Adrenal gland (tissue), 5 donors: ENCODE measurements at regions not wholly inside any gene's neighbourhood (a gene's known extent, or its start where the extent isn't known, plus 50 kb on each side); places are given as distances from the start of the nearest gene placed in this dataset.

Experiments used
- POLR2A ChIP-seq, 2 donors: fragments of 450-650 bp; IDR thresholded peaks; one replicate each; pipeline ENCODE4 v1.6.1; 2017; ENCODE audit warnings: antibody characterized with exemption in 2 of 2, mild to moderate bottlenecking in 2 of 2, moderate library complexity in 1 of 2
- TF ChIP-seq, protein P1 (sequence below), 6 experiments: fragments of 450-650 bp in 4 of 6; fragments of 200-600 bp in 2 of 6; sonication (generic) in 1 of 6; IDR thresholded peaks; 1 replicate in 5 of 6; 2 replicates in 1 of 6; pipeline versions ENCODE4 v1.5.1 to v1.8.0; 2016 to 2021; ENCODE audit warnings: antibody characterized with exemption in 6 of 6, mild to moderate bottlenecking in 2 of 6, moderate library complexity in 1 of 6
- donor health status: DM: no; HTN: no; CAD: no.

DNA sequence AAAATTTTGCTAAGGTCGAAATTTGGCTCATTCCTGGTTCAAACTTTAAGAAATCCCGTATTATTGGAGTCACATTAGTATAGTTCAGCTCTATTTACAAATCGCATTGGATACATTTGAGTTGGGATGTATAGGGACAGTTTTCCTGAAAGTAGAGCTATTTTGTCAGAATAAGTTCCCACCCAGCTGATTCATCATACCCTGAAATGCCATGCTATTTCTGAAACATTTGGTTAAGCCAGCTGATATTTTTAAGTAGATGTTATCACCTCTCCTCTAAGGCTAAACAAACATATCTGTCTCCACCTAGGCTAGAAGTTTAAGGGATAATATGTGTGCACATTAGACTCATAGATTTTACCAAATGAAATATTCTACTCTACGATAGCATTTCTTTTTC, 226.2 kb upstream of the ARGLU1 start:
- TF ChIP-seq, protein P1, sequence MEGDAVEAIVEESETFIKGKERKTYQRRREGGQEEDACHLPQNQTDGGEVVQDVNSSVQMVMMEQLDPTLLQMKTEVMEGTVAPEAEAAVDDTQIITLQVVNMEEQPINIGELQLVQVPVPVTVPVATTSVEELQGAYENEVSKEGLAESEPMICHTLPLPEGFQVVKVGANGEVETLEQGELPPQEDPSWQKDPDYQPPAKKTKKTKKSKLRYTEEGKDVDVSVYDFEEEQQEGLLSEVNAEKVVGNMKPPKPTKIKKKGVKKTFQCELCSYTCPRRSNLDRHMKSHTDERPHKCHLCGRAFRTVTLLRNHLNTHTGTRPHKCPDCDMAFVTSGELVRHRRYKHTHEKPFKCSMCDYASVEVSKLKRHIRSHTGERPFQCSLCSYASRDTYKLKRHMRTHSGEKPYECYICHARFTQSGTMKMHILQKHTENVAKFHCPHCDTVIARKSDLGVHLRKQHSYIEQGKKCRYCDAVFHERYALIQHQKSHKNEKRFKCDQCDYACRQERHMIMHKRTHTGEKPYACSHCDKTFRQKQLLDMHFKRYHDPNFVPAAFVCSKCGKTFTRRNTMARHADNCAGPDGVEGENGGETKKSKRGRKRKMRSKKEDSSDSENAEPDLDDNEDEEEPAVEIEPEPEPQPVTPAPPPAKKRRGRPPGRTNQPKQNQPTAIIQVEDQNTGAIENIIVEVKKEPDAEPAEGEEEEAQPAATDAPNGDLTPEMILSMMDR (IDR thresholded peaks at IDR 0.05): no peak
- no peak for TF ChIP-seq POLR2A (IDR thresholded peaks at IDR 0.05)
